Fibroblast of skin of left biceps (primary cell): ENCODE measurements at regions not wholly inside any gene's neighbourhood (a gene's known extent, or its start where the extent isn't known, plus 50 kb on each side); places are given as distances from the start of the nearest gene placed in this dataset.

Source experiments
- DNase-seq, 2 experiments: peaks; one replicate each; pipeline ENCODE4 v3.0.0-alpha.2; 2013; ENCODE audit warnings: low read depth in 2 of 2

GRCh38 chr4:41318839-41319530 is 62.3 kb downstream of the UCHL1 start:
- DNase-seq = no peak

GRCh38 chr4:41319553-41319952 is 62.8 kb downstream of the UCHL1 start:
- DNase-seq = no peak

DNA sequence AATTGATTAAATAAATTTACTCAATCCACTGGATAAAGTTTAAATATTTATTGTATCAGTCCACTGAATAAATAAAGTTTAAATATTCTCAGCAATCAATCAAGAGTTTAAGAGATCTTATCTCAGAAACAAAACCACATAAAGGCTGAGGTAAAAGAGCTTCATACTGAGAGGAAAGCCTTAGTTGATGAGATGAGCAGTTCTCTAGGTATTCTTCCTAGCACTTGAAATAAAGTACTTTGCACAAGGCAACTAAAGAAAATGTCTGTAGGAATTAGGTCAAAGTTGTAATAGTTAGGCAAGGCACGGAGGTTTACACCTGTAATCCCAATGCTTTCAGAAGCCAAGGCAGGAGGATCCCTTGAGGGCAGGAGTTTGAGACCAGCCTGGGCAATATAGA is 63.5 kb downstream of the UCHL1 start:
- no peak for DNase-seq

GRCh38 chr4:41320786-41321185 is 64.1 kb downstream of the UCHL1 start:
- no peak for DNase-seq

DNA sequence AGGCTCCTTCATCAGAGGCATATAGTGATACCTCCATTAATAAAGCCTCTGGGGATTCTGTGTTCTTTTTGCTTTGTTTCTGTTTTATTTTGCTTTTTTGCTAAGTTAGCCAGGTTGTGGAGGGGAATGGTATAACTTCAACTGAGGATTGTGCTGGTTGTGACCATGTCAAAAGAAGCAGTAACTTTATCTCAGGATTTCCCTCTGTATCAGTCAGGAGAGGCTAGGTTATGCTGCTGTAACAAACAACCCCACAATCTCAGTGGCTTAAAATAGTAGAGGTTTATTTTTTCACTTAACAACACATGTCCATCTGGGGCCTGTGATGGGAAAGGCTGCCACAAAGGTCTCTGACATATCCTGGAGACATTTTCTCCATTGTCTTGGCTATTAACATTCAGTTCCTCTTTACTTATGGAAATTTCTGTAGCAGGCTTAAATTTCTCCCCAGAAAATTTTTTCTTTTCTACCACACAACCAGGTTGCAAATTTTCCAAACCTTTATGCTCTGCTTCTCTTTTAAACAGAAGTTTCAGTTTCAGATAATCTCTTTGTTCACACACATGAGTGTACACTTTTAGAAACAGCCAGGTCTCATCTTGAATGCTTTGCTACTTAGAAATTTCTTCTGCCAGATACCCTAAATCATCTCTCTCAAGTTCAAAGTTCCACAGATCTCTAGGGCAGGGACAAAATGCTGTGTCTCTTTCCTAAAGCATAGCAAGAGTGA is 64.7 kb downstream of the UCHL1 start:
- no peak for DNase-seq

DNA sequence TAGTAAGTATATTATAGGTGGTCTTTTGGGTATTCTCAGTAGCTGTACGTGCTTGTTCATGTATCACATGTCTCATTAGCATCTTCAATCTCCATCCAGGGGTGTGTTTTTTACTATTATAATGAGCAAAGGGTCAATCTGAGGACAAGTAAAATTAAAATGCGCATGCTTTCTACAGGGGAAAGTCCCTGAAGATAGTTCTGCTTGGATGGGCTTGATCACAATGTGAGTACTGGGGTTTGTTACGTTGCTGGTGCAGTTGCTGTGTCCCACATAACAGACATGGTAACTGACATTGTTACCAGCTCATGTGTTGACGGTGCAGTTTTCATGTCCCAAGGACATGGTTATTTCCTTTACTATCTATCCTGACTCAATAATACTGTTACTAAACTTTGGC is 65.9 kb downstream of the UCHL1 start:
- DNase-seq = no peak

GRCh38 chr4:41323179-41323578 is 66.5 kb downstream of the UCHL1 start:
- no peak for DNase-seq

- no peak for DNase-seq
Measured at GRCh38 chr4:41323706-41324105, 67.0 kb downstream of the UCHL1 start.

GRCh38 chr4:41324861-41325260 is 68.1 kb downstream of the UCHL1 start:
- DNase-seq = no peak

GRCh38 chr4:41325901-41326300 is 69.2 kb downstream of the UCHL1 start:
- no peak for DNase-seq

- DNase-seq = no peak
Measured at GRCh38 chr4:41326776-41327175, 70.0 kb downstream of the UCHL1 start.

DNA sequence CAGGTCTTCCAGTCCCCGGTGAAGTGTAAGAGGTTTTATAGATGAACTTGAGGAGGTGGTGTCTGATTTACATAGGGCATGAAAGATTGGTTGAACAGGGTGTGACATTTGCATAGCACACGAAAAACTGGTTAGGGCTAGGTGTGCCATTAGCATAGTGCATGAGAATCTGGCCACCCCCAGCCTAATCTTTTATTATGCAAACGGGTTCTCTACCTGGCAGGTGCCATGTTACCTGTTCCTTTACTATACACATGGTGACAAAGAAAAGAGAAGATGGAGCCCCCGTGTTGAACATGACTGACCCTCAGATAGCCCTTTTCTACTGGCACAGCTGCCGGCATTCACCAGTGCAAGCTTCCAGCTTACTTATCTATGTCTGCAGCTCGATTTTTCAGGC is 71.0 kb downstream of the UCHL1 start:
- DNase-seq = no peak

GRCh38 chr4:41329361-41329760 is 72.6 kb downstream of the UCHL1 start:
- DNase-seq = no peak

GRCh38 chr4:41331224-41331623 is 74.5 kb downstream of the UCHL1 start:
- DNase-seq = no peak

- DNase-seq = no peak
Measured at GRCh38 chr4:41332510-41333054, 75.9 kb downstream of the UCHL1 start.

DNA sequence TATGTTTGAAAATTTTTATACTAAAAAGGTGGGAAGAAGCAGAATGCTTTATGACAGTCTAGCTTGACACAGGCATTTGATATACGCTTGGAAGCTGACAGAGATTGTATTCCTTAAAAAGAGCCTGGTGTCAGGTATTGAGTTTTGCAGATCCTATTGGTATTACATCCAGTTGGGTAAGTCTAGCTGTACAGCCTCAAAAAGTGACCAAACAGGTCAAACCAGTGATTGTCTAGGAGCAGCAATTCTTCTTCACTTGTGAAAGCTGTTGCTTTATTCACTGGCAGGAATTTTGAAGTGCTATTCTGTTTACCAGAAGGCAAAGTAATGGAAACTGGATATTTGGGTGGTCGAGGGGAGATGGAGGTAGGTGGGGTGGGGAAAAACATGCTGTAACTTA is 77.5 kb downstream of the UCHL1 start:
- no peak for DNase-seq

- peak in 1 of 2 experiments; percentile 36 for DNase-seq
Measured at GRCh38 chr4:41339812-41340809, 83.4 kb downstream of the UCHL1 start.

DNA sequence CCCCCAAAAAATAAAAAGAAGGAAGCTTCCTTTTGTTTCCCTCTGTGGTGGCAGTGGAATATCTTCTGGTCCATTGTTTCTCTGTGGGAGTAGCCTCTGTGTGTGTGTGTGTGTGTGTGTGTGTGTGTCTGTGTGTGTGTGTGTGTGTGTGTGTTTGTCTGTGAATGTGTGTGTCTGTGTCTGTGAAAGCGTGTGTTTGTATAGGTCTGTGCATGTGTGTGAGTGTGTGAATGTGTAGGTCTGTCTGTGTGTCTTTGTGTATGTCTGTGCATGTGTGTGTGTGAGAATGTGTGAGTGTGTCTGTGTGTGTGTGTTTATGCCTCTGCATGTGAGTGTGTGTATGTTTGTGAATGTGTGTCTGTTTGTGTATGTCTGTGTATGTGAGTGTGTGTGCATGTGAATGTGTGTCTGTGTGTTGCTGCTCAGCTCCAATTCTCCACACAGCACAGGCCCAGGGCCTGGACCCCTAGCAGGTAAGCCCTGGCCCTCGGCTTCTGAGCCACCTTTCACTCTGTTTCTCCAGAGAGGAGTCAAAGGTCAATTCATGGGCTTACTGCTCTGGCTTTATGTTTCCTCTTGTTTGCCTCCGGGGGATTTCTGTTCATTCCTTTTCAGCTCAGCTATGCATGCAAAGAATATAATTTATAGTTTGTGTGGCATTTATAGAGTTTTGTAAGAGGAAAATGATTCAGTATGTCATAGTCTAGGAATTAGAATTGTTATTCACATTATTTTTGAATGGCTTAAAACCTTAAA is 89.8 kb downstream of the UCHL1 start:
- DNase-seq = no peak

DNA sequence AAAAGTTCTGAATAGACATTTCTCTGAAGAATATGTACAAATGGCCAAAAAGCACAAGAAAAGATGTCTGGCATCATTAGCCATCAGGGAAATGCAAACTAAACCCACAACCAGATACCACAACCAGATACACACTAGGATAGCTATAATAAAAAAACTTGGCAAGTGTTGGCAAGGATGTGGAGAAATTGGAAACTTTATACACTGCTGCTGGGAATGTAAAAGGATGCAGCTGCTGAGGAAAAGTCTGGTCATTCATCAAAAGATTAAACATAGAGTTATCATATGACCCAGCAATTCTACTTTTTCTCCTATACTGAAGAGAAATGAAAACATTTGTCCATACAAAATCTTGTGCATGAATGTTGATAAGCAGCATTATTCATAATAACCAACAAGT is 92.3 kb downstream of the UCHL1 start:
- DNase-seq = no peak

DNA sequence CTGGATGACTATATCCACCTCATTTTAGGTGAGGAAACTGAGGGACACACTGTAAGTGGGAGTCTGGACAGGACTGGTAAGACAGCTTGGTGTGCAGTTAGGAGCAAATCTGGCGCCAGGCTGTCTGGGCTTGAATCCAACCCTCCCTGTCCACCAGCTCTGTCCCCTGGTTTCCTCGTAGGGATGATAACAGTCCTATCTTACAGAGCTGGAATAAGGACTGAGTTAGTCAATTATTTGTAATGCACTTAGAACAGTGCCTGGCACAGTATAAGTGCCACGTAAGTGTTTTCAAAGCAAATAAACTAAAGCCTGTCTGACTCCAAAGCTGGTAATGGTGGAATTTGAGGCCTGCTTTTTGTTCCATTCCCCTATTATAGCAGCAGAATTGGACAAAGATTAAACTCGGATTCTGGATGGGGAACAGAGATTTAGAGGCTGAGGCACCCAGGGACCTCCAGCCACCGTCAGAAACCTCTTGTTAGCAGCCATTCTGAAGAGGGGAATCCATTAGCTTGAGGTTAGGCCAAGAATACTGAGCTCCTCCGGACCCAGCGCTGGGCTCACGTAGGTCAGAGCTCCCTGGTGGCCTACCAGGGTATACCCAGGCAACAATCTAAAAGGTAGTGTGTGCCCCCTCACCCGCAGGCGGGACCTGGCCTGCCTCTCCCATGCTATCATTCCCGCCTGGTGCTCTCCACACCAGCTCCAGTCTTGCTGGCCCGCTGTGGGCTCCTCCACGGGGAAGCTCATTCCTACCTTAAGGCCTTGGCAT is 102.1 kb downstream of the UCHL1 start:
- no peak for DNase-seq

GRCh38 chr4:41359422-41359775 is 102.7 kb downstream of the UCHL1 start:
- DNase-seq = no peak
